ENCODE measurements at regions not wholly inside any gene's neighbourhood (a gene's known extent, or its start where the extent isn't known, plus 50 kb on each side); places are given as distances from the start of the nearest gene placed in this dataset.
"Not testable (repeated sequence)": the region's sequence is repeated elsewhere in the genome, so short reads cannot be mapped to it uniquely, and the experiment has no call there.

DNA sequence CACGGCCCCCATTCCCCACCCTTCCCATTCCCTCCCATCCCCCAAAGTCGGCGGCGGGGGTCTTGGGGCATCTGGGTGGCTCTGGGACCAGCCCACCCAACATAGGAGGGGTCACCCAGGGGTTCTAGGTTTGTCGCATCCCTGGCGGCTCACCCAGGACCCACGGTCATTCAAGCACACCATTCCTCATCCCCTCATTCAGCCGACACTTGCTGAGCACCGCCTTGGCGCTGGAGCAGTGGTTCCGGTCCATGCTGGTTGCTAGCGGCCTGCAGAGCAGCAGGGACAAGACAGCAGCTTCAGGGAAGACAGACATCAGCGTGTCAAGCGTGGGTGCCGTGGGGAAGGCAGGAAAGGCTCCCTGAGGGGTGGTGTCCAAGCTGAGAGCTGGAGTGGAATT, 50.5 kb upstream of the OTOS start:
- Mint-ChIP-seq H3K27ac (no peak overlapping the region), H3K4me3 (no peak overlapping the region), H3K4me1 (no peaks in the 10 kb centered on the region), H3K27me3 (ENCODE audit: low read depth in 2 of 2) (peaks cover 21 to 38% of the 10 kb centered on the region in 2 donors), H3K36me3 (no peaks in the 10 kb centered on the region), H3K9me3 (no peaks in the 10 kb centered on the region)
- Histone ChIP-seq H3K27ac (ENCODE audit: low read length) (no peak overlapping the region), H3K27me3 (ENCODE audit: control insufficient read depth, insufficient read depth, low read length) (no peaks in the 10 kb centered on the region), H3K4me3 (ENCODE audit: low read length) (no peak overlapping the region), H3K9me3 (ENCODE audit: control insufficient read depth, insufficient read depth, low read length) (no peaks in the 10 kb centered on the region), H3K4me1 (ENCODE audit: control insufficient read depth, insufficient read depth, low read length) (no peaks in the 10 kb centered on the region), H3K36me3 (ENCODE audit: control insufficient read depth, insufficient read depth, low read length) (no peaks in the 10 kb centered on the region)
- WGBS (ENCODE audit: insufficient coverage): 85% methylated on average over 15 of the region's 15 CpGs
- peak in 1 of 2 donors; percentile 4 for DNase-seq
- no peak for TF ChIP-seq CTCF (IDR thresholded peaks at IDR 0.05)
- ATAC-seq: no peak
- intact Hi-C loops (cut with micrococcal nuclease): no loop called here

DNA sequence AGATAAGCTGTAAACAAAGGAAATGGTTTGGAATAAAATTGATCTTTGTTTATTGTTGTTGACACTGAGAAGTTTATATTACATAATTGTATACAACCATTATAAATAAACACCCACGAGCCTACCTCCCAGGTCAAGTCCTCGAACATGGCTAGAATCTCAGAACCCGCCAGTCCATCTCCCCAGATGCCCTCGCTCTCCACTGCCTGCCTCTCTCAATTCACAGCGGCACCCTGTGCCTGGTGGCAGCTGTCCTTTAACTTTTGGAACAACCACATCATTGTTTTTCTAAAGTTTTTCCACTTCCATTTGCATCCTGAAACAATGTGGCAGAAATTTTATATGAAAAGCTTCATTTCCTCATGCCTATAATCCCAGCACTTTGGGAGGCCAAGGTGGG, 52.2 kb upstream of the OTOS start:
- WGBS (ENCODE audit: insufficient coverage): 81% methylated on average over 5 of the region's 5 CpGs
- Mint-ChIP-seq H3K9me3 (no peaks in the 10 kb centered on the region), H3K27ac (no peak overlapping the region), H3K27me3 (ENCODE audit: low read depth in 2 of 2) (peaks cover 25 to 31% of the 10 kb centered on the region in 2 donors), H3K4me3 (no peak overlapping the region), H3K36me3 (no peaks in the 10 kb centered on the region), H3K4me1 (no peaks in the 10 kb centered on the region)
- TF ChIP-seq CTCF (IDR thresholded peaks at IDR 0.05): no peak
- no peak for ATAC-seq
- intact Hi-C loops (cut with micrococcal nuclease): no loop called here
- Histone ChIP-seq H3K36me3 (ENCODE audit: control insufficient read depth, insufficient read depth, low read length) (no peaks in the 10 kb centered on the region), H3K27ac (ENCODE audit: low read length) (no peak overlapping the region), H3K9me3 (ENCODE audit: control insufficient read depth, insufficient read depth, low read length) (no peaks in the 10 kb centered on the region), H3K4me1 (ENCODE audit: control insufficient read depth, insufficient read depth, low read length) (no peaks in the 10 kb centered on the region), H3K4me3 (ENCODE audit: low read length) (no peak overlapping the region), H3K27me3 (ENCODE audit: control insufficient read depth, insufficient read depth, low read length) (no peaks in the 10 kb centered on the region)
- peak in 1 of 2 donors; percentile 4 for DNase-seq

- H3K9me3 Mint-ChIP-seq; H3K27me3 ChIP-seq (ENCODE audit: control insufficient read depth, insufficient read depth, low read length); H3K27ac Mint-ChIP-seq; H3K4me1 Mint-ChIP-seq; H3K4me3 Mint-ChIP-seq; DNase-seq; H3K4me1 ChIP-seq (ENCODE audit: control insufficient read depth, insufficient read depth, low read length); H3K36me3 ChIP-seq (ENCODE audit: control insufficient read depth, insufficient read depth, low read length); H3K4me3 ChIP-seq (ENCODE audit: low read length); H3K9me3 ChIP-seq (ENCODE audit: control insufficient read depth, insufficient read depth, low read length); ATAC-seq; intact Hi-C loops (cut with micrococcal nuclease); H3K36me3 Mint-ChIP-seq; H3K27ac ChIP-seq (ENCODE audit: low read length): not testable (repeated sequence)
- 52% methylated on average over 10 of the region's 10 CpGs for whole genome bisulfite sequencing (ENCODE audit: insufficient coverage)
- H3K27me3 Mint-ChIP-seq (ENCODE audit: low read depth in 2 of 2): peaks cover 23 to 25% of the 10 kb centered on the region in 2 donors
These were observed 53.9 kb upstream of the OTOS start for GRCh38 chr2:240194341-240194762.

DNA sequence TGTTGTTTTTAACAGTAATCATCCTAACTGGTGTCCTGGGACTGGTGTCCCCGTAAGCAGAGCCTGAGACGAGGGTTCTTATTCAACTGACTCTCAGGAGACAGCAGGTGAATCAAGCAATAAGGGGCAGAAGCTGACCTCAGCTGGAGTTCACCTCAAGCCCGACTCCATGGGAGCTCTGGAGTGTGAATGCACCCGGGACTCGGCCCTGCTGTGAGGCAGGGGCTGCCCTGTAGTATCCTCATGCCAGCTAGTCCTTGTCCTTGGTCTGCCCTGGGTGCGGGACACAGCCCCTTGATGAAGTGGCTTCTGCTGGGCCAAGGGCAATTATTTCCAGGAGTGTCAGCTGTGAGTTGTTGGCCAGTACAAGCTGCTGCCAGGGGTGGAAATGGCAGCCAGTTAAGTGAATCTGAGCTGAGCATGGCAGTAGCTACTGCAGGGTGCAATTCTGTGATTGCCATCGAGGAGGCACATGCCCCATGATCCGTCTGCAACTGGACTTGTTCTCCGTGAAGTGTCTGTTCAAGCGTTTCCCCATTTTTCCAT, 54.9 kb upstream of the OTOS start:
- no peak overlapping the region for H3K27ac ChIP-seq (ENCODE audit: low read length)
- DNase-seq (no peak), ATAC-seq (no peak)
- no peaks in the 10 kb centered on the region for H3K36me3 ChIP-seq (ENCODE audit: control insufficient read depth, insufficient read depth, low read length)
- Mint-ChIP-seq H3K27ac (no peak overlapping the region), H3K4me1 (peaks cover 7 to 10% of the 10 kb centered on the region in 2 donors), H3K4me3 (no peak overlapping the region), H3K9me3 (no peaks in the 10 kb centered on the region), H3K36me3 (no peaks in the 10 kb centered on the region), H3K27me3 (ENCODE audit: low read depth in 2 of 2) (peaks cover 22 to 23% of the 10 kb centered on the region in 2 donors)
- H3K4me1 ChIP-seq (ENCODE audit: control insufficient read depth, insufficient read depth, low read length): peaks cover 6% of the 10 kb centered on the region
- 87% methylated on average over 10 of the region's 10 CpGs for WGBS (ENCODE audit: insufficient coverage)
- H3K9me3 ChIP-seq (ENCODE audit: control insufficient read depth, insufficient read depth, low read length): no peaks in the 10 kb centered on the region
- TF ChIP-seq CTCF (IDR thresholded peaks at IDR 0.05): no peak
- no peaks in the 10 kb centered on the region for H3K27me3 ChIP-seq (ENCODE audit: control insufficient read depth, insufficient read depth, low read length)
- H3K4me3 ChIP-seq (ENCODE audit: low read length): no peak overlapping the region
- intact Hi-C loops (cut with micrococcal nuclease): no loop called here
